HUES64 (cell line): ENCODE measurements at regions not wholly inside any gene's neighbourhood (a gene's known extent, or its start where the extent isn't known, plus 50 kb on each side); places are given as distances from the start of the nearest gene placed in this dataset.

Experiments used
- H3K27ac ChIP-seq: 2 replicates; pipeline ENCODE4 v1.7.0; 2013; ENCODE audit warnings: low read depth, low read length, inconsistent platforms
- H3K27me3 ChIP-seq: 2 replicates; pipeline ENCODE4 v1.6.1; 2013; ENCODE audit warnings: mild to moderate bottlenecking, low read length; ENCODE audit not compliant: insufficient read depth
- H3K36me3 ChIP-seq: 2 replicates; pipeline ENCODE4 v1.6.1; 2013; ENCODE audit warnings: mild to moderate bottlenecking, low read length; ENCODE audit not compliant: insufficient read depth
- H3K4me1 ChIP-seq: 2 replicates; pipeline ENCODE4 v1.6.1; 2013; ENCODE audit warnings: mild to moderate bottlenecking, low read length, moderate library complexity; ENCODE audit not compliant: insufficient read depth
- H3K4me3 ChIP-seq: 2 replicates; pipeline ENCODE4 v1.5.1; 2013; ENCODE audit warnings: mild to moderate bottlenecking, low read length, moderate library complexity
- H3K9ac ChIP-seq: 2 replicates; pipeline ENCODE4 v1.6.1; 2013; ENCODE audit warnings: mild to moderate bottlenecking, low read depth, low read length
- H3K9me3 ChIP-seq: 2 replicates; pipeline ENCODE4 v1.6.1; 2013; ENCODE audit warnings: low read depth, low read length; ENCODE audit not compliant: insufficient read depth
- WGBS: fragments of 150-250, 120-280 bp; methylation state at CpG from one replicate; pipeline ENCODE4 v1.1.7; 2013; ENCODE audit warnings: missing lambda C conversion rate; 5-methylcytosine and 5-hydroxymethylcytosine counted together

DNA sequence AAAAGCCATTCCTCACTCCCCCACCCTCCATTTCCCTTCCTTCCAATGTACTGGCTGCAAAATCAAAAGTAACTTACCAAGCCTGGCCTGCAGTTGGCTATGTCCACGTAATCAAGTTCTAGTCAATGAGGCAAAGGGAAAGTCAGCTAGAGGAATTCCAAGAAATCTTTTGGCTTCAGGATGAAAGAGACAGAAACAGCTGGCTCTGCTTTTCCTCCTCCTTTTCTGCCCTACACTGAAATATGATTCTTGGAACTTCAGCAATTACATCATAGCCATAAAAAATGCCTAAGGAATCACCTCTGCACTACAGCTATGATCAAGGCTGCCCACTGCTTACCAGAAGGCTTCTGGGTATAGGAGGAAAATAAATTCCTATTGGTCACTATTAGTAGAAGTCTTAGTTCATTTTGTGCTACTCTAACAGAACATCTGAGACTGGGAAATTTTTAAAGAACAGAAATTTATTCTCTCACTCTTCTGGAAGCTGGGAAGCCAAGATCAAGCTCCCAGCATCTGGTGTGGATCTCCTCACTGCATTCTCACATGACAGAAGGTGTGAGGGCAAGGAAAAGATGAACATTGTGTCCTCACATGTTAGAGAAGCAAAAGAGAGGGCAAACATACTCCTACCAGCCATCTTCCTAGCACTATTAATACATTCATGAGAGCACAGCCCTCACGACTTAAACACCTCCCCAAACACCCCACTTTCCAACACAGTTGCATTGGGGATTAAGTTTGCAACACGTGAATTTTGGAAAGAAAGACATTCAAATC is 219.9 kb downstream of the TMX3 start:
- no peaks in the 10 kb centered on the region for H3K9me3 ChIP-seq
- H3K27ac ChIP-seq, result no peak overlapping the region
- H3K4me3 ChIP-seq, result no peak overlapping the region
- no peaks in the 10 kb centered on the region for H3K27me3 ChIP-seq
- H3K9ac ChIP-seq, result no peak overlapping the region
- H3K36me3 ChIP-seq, result no peaks in the 10 kb centered on the region
- H3K4me1 ChIP-seq, result peaks cover 21% of the 10 kb centered on the region
- 90% methylated on average over 3 of the region's 3 CpGs for WGBS

DNA sequence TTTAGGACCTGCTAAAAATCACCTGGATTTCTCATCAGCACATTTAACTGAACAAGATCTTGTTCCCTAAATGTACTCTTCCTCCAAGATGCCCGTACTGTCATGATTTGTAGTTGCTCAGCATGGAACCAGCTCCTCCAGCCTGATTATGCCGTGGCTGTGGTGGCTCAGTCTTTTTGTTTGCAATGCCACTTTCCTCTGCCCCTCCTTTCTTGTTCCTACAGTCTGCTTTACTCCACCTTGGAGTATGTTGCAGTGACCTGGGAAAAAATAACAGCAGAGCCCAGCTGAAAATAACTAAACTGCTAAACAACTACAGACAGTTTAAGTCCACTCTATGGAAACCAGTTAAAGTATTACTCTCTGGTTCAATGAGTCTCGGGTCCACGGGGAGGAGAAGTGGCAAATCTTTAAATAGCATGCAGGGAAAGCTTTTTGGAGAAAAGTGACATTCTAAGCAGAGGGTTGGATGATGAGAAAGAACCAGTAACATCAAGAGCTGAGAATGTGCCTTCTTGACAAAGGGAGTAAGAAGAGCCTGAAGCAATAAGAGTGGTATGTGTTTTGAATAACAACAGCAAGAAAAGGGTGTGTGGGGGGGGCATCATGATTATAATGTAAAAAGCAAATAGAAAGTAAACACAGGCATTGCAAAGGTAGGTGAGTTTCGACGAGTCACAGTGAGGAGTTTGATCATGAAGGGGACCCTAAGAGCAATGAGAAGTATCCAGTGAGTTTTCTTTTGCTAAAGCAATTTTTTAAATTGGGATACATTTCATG is 225.7 kb downstream of the TMX3 start:
- 10% methylated on average over 6 of the region's 6 CpGs for WGBS

DNA sequence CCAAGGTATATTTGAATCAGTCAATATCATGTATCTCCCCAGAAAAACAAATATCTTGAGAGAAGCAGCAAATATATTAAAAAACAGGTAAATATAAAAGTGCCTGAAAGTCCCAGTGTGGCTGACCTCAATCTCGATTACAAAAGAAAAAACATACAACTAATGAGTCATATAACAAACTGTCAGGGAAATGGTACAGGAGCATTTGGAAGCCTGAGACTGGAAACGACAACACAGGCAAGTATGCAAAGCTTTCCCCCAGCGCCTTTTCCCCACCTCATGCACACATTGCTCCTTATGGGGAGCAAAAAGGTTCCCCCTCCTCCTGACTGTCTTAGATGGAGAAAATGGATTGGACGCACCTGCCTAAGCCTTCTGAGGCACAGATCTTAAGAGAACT is 230.7 kb downstream of the TMX3 start:
- Histone ChIP-seq H3K9me3 (no peaks in the 10 kb centered on the region), H3K4me1 (peaks cover 15% of the 10 kb centered on the region), H3K4me3 (no peak overlapping the region), H3K27me3 (no peaks in the 10 kb centered on the region), H3K36me3 (no peaks in the 10 kb centered on the region), H3K9ac (no peak overlapping the region), H3K27ac (no peak overlapping the region)
- 91% methylated on average over 3 of the region's 4 CpGs for WGBS

More for the DNA sequence above, 225.7 kb downstream of the TMX3 start:
- Histone ChIP-seq H3K4me3 (peak overlapping the region; percentile 30; the same call in 1 of the 2 replicates), H3K36me3 (no peaks in the 10 kb centered on the region), H3K4me1 (peaks cover 31% of the 10 kb centered on the region), H3K9ac (peak overlapping the region; percentile 52), H3K27ac (peak overlapping the region; percentile 97), H3K9me3 (no peaks in the 10 kb centered on the region), H3K27me3 (no peaks in the 10 kb centered on the region)

DNA sequence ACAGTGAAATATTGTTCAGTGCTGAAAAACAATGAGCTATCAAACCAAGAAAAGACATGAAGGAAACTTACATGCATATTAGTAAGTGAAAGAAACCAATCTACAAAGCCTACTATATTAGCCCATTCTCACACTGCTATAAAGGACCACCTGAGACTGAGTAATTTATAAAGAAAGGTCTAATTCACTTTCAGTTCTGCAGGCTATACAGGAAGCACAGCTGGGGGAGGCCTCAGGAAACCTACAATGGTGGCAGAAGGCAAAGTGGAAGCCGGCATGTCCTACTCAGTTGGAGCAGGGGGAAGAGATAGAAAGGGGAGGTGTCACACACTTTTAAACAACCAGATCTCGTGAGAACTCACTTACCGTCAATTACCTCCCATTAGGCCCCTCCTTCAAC is 232.1 kb downstream of the TMX3 start:
- H3K4me3 ChIP-seq, result no peak overlapping the region
- no peaks in the 10 kb centered on the region for H3K27me3 ChIP-seq
- WGBS, result 86% methylated on average over 1 of the region's 3 CpGs
- H3K4me1 ChIP-seq, result peaks cover 2% of the 10 kb centered on the region; the same call in 1 of the 2 replicates
- no peaks in the 10 kb centered on the region for H3K36me3 ChIP-seq
- no peak overlapping the region for H3K9ac ChIP-seq
- H3K9me3 ChIP-seq, result no peaks in the 10 kb centered on the region
- H3K27ac ChIP-seq, result no peak overlapping the region

DNA sequence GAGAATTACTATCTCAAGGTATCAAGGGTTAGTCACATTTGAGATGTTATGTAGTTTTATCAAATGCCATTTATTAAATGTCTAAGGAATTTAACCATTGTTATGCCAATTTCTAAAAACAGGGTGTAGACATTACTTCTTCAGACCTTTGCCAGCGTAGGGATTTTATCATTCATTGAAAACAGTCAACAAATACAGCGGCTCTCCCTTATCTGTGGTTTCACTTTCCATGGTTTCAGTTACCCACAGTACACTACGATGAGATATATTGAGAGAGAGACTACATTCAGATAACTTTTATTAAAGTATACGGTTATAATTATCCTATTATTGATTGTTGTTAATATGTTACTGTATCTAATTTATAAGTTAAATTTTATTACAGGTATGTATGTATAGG is 234.7 kb downstream of the TMX3 start:
- Histone ChIP-seq H3K4me3 (no peak overlapping the region), H3K9me3 (no peaks in the 10 kb centered on the region), H3K9ac (no peak overlapping the region), H3K4me1 (no peaks in the 10 kb centered on the region), H3K27me3 (no peaks in the 10 kb centered on the region), H3K36me3 (no peaks in the 10 kb centered on the region), H3K27ac (no peak overlapping the region)
- 97% methylated on average over 2 of the region's 4 CpGs for WGBS

DNA sequence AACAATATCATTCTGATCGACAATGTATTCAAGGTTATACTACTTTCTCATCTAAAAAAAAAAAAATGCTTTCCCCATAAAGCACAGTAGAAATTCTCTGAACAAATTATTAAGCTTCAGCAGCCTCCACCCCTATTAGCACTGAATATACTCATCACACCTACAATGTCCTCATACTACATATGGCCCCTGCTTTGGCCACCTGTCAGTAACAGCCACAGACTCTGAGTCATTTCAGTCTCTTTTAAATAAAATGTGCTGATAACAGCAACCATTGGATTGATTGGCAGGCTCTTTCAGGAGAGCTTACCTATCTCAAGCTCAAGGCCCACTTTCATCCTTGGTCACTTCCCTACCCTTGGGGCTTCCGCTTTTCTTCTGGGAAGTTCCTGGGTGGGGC is 236.7 kb downstream of the TMX3 start:
- Histone ChIP-seq H3K9me3 (no peaks in the 10 kb centered on the region), H3K4me3 (no peak overlapping the region), H3K27ac (no peak overlapping the region), H3K9ac (no peak overlapping the region), H3K36me3 (no peaks in the 10 kb centered on the region), H3K4me1 (no peaks in the 10 kb centered on the region), H3K27me3 (no peaks in the 10 kb centered on the region)
- WGBS, result 95% methylated on average over 1 of the region's 2 CpGs

DNA sequence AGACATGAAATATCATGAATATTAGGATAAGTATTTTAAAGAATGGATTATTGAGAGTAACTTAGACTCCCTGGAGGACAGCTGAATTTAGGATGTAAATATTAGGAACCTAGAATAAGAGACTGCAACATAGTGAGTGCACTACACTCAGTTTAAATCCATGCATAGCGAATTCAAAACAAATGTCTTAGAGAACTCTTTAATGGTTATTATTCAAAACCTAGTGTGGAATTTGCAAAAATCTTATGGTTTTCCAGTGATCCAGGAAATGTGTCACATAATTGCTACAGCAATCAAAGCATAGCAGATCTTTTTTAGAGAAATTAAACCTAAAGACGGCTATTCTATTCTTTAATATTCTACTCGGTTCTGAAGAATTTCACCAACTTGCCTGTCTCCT is 239.0 kb downstream of the TMX3 start:
- Histone ChIP-seq H3K9ac (no peak overlapping the region), H3K27me3 (no peaks in the 10 kb centered on the region), H3K36me3 (no peaks in the 10 kb centered on the region), H3K4me1 (no peaks in the 10 kb centered on the region), H3K9me3 (no peaks in the 10 kb centered on the region), H3K4me3 (no peak overlapping the region), H3K27ac (no peak overlapping the region)
- WGBS, result 96% methylated on average over 3 of the region's 3 CpGs

DNA sequence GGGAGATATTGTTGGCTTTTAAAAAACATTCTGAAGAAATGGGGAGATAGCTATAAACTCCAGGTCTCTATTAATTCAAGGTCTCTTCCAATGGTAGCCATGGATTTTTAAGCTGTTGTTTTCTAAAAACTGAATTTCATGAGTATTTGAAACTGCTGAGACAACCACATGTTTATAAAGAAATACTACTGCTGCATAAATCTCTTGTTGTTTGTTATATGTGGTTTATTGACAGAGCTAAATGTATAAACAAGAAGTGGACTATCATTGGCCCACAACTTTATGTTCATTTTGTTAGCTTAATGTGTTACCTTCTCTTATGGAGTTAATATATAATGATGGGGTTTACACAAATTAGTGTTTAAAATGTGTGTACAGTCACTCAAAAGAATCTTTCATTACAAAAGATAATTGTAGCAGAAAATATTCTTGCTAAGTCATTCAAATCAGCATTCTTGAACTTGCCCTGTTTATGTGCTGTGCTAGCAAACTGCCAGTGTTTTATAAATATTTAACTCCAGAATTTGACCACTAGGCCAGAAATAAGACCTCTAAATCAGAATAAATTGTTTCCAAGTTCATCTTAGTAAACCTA is 242.1 kb downstream of the TMX3 start:
- Histone ChIP-seq H3K4me1 (peaks cover 7% of the 10 kb centered on the region), H3K27ac (no peak overlapping the region), H3K9ac (no peak overlapping the region), H3K27me3 (no peaks in the 10 kb centered on the region), H3K9me3 (no peaks in the 10 kb centered on the region), H3K36me3 (no peaks in the 10 kb centered on the region), H3K4me3 (no peak overlapping the region)

DNA sequence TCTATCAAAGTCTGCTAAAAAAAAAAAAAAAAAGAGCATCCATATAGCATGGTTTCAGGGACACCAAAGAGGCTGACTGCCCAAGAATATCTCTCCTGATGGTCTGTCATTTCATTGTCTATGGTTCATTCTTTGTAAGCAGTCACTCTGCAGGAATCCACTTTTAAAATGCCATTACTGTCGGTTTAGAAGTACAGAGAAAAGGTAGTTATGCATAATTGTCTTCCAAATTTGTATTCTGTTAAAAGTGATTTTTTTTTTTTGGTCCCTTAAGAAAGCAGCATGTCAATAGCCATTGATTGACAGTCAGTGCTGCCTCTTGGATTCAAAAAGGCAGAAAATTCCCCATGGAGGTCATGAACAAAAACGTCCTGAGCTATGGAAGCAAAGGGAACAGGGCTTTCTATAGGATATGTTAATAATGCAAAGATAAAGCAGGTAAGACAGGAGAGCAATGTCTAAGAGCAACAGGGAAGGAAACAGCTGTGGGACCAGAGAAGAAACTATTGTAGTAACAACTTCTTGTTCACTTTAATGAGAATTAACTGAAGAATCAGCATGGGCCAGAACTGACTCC is 245.8 kb downstream of the TMX3 start:
- Histone ChIP-seq H3K4me3 (no peak overlapping the region), H3K9me3 (no peaks in the 10 kb centered on the region), H3K27ac (no peak overlapping the region), H3K9ac (no peak overlapping the region), H3K36me3 (no peaks in the 10 kb centered on the region), H3K4me1 (peaks cover 7% of the 10 kb centered on the region), H3K27me3 (no peaks in the 10 kb centered on the region)
- 56% methylated on average over 2 of the region's 2 CpGs for WGBS

DNA sequence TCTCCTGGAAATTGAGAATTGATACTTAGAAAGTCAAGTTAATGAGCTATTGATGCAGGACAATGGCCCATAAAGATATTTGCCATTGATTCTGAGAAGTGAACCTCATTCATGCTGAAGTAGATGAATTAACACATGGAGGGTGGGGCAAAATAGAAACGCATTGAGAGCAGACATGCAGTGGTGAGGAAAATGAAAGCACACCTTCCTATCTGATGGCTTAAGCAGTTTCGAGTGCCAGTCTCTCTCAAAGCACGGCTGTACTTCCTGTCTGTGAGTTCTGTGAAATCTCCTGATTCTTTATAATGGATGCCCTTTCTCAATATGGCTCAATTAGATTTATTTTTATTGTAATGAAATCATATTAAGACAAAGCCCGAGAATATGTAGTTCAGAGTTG is 247.0 kb downstream of the TMX3 start:
- 93% methylated on average over 4 of the region's 4 CpGs for WGBS
- no peak overlapping the region for H3K4me3 ChIP-seq
- H3K27ac ChIP-seq, result no peak overlapping the region
- no peaks in the 10 kb centered on the region for H3K9me3 ChIP-seq
- H3K9ac ChIP-seq, result no peak overlapping the region
- H3K27me3 ChIP-seq, result no peaks in the 10 kb centered on the region
- H3K4me1 ChIP-seq, result peaks cover 7% of the 10 kb centered on the region
- H3K36me3 ChIP-seq, result no peaks in the 10 kb centered on the region

DNA sequence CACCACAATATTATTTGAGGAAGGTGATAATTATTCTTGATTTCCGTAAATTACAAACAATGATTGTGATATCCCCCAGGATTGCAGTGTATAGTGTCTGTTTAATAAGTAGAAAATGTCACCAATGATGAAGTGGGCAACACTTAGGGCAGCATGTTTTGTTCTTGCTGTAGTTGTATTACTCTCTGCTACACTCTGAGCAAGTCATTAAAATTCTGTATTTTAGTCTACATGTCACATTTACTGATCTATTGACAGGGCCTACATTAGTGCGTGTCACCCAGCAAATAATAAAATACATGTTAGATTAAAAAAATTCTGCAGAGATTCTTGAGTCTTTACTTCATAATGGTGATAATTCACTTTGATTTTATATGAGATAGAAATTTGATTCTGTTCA is 247.6 kb downstream of the TMX3 start:
- Histone ChIP-seq H3K9ac (no peak overlapping the region), H3K4me3 (no peak overlapping the region), H3K36me3 (no peaks in the 10 kb centered on the region), H3K4me1 (peaks cover 7% of the 10 kb centered on the region), H3K9me3 (no peaks in the 10 kb centered on the region), H3K27me3 (no peaks in the 10 kb centered on the region), H3K27ac (no peak overlapping the region)
- 100% methylated on average over 1 of the region's 2 CpGs for WGBS
